DND-41 (cell line): ENCODE measurements at regions not wholly inside any gene's neighbourhood (a gene's known extent, or its start where the extent isn't known, plus 50 kb on each side); places are given as distances from the start of the nearest gene placed in this dataset.

Experiments
- ATAC-seq: fragments of 200-7000 bp; cut with Tn5 transposase; 3 replicates; pipeline ENCODE4 v1.9.1; 2021; ENCODE audit warnings: low read depth; ENCODE audit not compliant: insufficient read depth
- DNase-seq: peaks from one replicate; pipeline ENCODE4 v3.0.0-alpha.2; 2020
- H2AFZ ChIP-seq: 2 replicates; pipeline ENCODE4 v1.6.0; 2012; ENCODE audit warnings: low read depth, low read length
- H3K27ac ChIP-seq: 2 replicates; pipeline ENCODE4 v1.5.1; 2012; ENCODE audit warnings: low read length, inconsistent platforms
- H3K27me3 ChIP-seq: fragments of 200-600 bp; sonication (generic); 2 replicates; pipeline ENCODE4 v1.6.0; 2012; ENCODE audit warnings: low read length, mild to moderate bottlenecking, inconsistent platforms; ENCODE audit not compliant: insufficient read depth, poor library complexity
- H3K36me3 ChIP-seq: 2 replicates; pipeline ENCODE4 v1.5.1; 2012; ENCODE audit warnings: low read length, inconsistent platforms; ENCODE audit not compliant: insufficient read depth
- H3K4me1 ChIP-seq: 2 replicates; pipeline ENCODE4 v1.5.1; 2012; ENCODE audit warnings: mild to moderate bottlenecking, low read length; ENCODE audit not compliant: insufficient read depth
- H3K4me2 ChIP-seq: 2 replicates; pipeline ENCODE4 v1.6.0; 2012; ENCODE audit warnings: mild to moderate bottlenecking, moderate library complexity, low read length, inconsistent platforms; ENCODE audit not compliant: insufficient read depth
- H3K4me3 ChIP-seq, 2 experiments: fragments of 200-600 bp in 1 of 2; shearing (Covaris generic) in 1 of 2; 2 replicates each; pipeline ENCODE4 v1.5.1; 2012 to 2016; ENCODE audit warnings: inconsistent platforms in 2 of 2, low read length in 2 of 2, mild to moderate bottlenecking in 2 of 2, low read depth in 1 of 2, moderate library complexity in 1 of 2
- H3K79me2 ChIP-seq: 2 replicates; pipeline ENCODE4 v1.6.0; 2012; ENCODE audit warnings: low read length, inconsistent platforms; ENCODE audit not compliant: insufficient read depth
- H3K9ac ChIP-seq: 2 replicates; pipeline ENCODE4 v1.6.0; 2012; ENCODE audit warnings: low read depth, mild to moderate bottlenecking, inconsistent platforms, low read length, moderate library complexity
- H3K9me3 ChIP-seq: 2 replicates; pipeline ENCODE4 v1.5.1; 2012; ENCODE audit warnings: low read length, moderate library complexity, mild to moderate bottlenecking, inconsistent platforms; ENCODE audit not compliant: insufficient read depth, severe bottlenecking
- H4K20me1 ChIP-seq: 2 replicates; pipeline ENCODE4 v1.6.0; 2012; ENCODE audit warnings: low read length; ENCODE audit not compliant: insufficient read depth
- CTCF ChIP-seq: IDR thresholded peaks from 2 replicates; pipeline ENCODE4 v1.5.1; 2012; ENCODE audit warnings: borderline replicate concordance, low read length, moderate library complexity, mild to moderate bottlenecking; ENCODE audit not compliant: poor library complexity, severe bottlenecking; ENCODE audit errors: extremely low read depth
- EZH2 ChIP-seq: IDR thresholded peaks from 3 replicates; pipeline ENCODE4 v1.6.1; 2012; ENCODE audit warnings: borderline replicate concordance, low read depth, mild to moderate bottlenecking, moderate library complexity, low read length, inconsistent platforms; ENCODE audit not compliant: severe bottlenecking

- no peaks in the 10 kb centered on the region for H4K20me1 ChIP-seq
- ATAC-seq (no peak), DNase-seq (no peak)
- H3K4me1 ChIP-seq: no peaks in the 10 kb centered on the region
- TF ChIP-seq CTCF: no peak
- no peak for TF ChIP-seq EZH2
- H3K36me3 ChIP-seq: no peaks in the 10 kb centered on the region
- H3K4me2 ChIP-seq: no peak overlapping the region
- no peaks in the 10 kb centered on the region for H3K9me3 ChIP-seq
- H3K27me3 ChIP-seq: no peaks in the 10 kb centered on the region
- H3K4me3 ChIP-seq: no peak overlapping the region
- no peaks in the 10 kb centered on the region for H3K79me2 ChIP-seq
- no peak overlapping the region for H3K27ac ChIP-seq
- no peak overlapping the region for H2AFZ ChIP-seq
- H3K9ac ChIP-seq: no peak overlapping the region
These were observed 180.9 kb upstream of the DTNBP1 start for GRCh38 chr6:15843764-15844163.

- Histone ChIP-seq H3K9me3 (no peaks in the 10 kb centered on the region), H4K20me1 (no peaks in the 10 kb centered on the region), H3K4me3 (no peak overlapping the region), H3K27ac (no peak overlapping the region), H3K9ac (no peak overlapping the region), H3K27me3 (no peaks in the 10 kb centered on the region), H3K36me3 (no peaks in the 10 kb centered on the region), H2AFZ (no peak overlapping the region), H3K4me1 (no peaks in the 10 kb centered on the region), H3K79me2 (no peaks in the 10 kb centered on the region), H3K4me2 (no peak overlapping the region)
- no peak for DNase-seq
- TF ChIP-seq CTCF (no peak), EZH2 (no peak)
- no peak for ATAC-seq
These were observed 180.4 kb upstream of the DTNBP1 start for GRCh38 chr6:15843226-15843625.

- Histone ChIP-seq H3K79me2 (no peaks in the 10 kb centered on the region), H2AFZ (no peak overlapping the region), H3K4me2 (no peak overlapping the region), H3K27ac (no peak overlapping the region), H3K4me3 (no peak overlapping the region), H3K4me1 (no peaks in the 10 kb centered on the region), H3K27me3 (no peaks in the 10 kb centered on the region), H4K20me1 (no peaks in the 10 kb centered on the region), H3K9me3 (no peaks in the 10 kb centered on the region), H3K36me3 (no peaks in the 10 kb centered on the region), H3K9ac (no peak overlapping the region)
- no peak for DNase-seq
- TF ChIP-seq EZH2: no peak
- TF ChIP-seq CTCF: no peak
- no peak for ATAC-seq
These were observed 179.9 kb upstream of the DTNBP1 start for GRCh38 chr6:15842727-15843117.
